Fibroblast of lung (primary cell): ENCODE measurements at regions not wholly inside any gene's neighbourhood (a gene's known extent, or its start where the extent isn't known, plus 50 kb on each side); places are given as distances from the start of the nearest gene placed in this dataset.

Source experiments
- DNase-seq, 2 donors: peaks; one replicate each; pipeline versions ENCODE4 v3.0.0 to v3.0.0-alpha.2; 2010; ENCODE audit warnings: low read depth in 2 of 2
- H2AFZ ChIP-seq: 2 replicates; pipeline ENCODE4 v1.5.1; 2012; ENCODE audit warnings: low read length, control low read depth, inconsistent platforms
- H3K27ac ChIP-seq: 2 replicates; pipeline ENCODE4 v1.5.1; 2011; ENCODE audit warnings: low read length, control low read depth; ENCODE audit not compliant: insufficient read depth
- H3K27me3 ChIP-seq: 2 replicates; pipeline ENCODE4 v1.5.1; 2011; ENCODE audit warnings: mild to moderate bottlenecking, low read length; ENCODE audit not compliant: control insufficient read depth, insufficient read depth
- H3K36me3 ChIP-seq: 2 replicates; pipeline ENCODE4 v1.5.1; 2011; ENCODE audit warnings: low read length; ENCODE audit not compliant: control insufficient read depth, insufficient read depth
- H3K4me1 ChIP-seq: 2 replicates; pipeline ENCODE4 v1.5.1; 2011; ENCODE audit warnings: low read length; ENCODE audit not compliant: control insufficient read depth, insufficient read depth; ENCODE audit errors: extremely low read depth
- H3K4me2 ChIP-seq: 2 replicates; pipeline ENCODE4 v1.5.1; 2011; ENCODE audit warnings: low read length, control low read depth; ENCODE audit not compliant: insufficient read depth; ENCODE audit errors: extremely low read depth
- H3K4me3 ChIP-seq, 4 experiments: fragments of 200-600 bp in 1 of 4; sonication (generic) in 1 of 4; replicated peaks in 1 of 4; 2 replicates each; pipeline ENCODE4 v1.5.1; 2011 to 2016; ENCODE audit warnings: low read length in 4 of 4, low read depth in 3 of 4, mild to moderate bottlenecking in 3 of 4, control low read depth in 2 of 4, inconsistent platforms in 1 of 4, mixed read lengths in 1 of 4; ENCODE audit not compliant: insufficient read depth in 1 of 4; ENCODE audit errors: control extremely low read depth in 1 of 4
- H3K79me2 ChIP-seq: 2 replicates; pipeline ENCODE4 v1.5.1; 2012; ENCODE audit warnings: mild to moderate bottlenecking, low read length, inconsistent platforms; ENCODE audit not compliant: control insufficient read depth, insufficient read depth
- H3K9ac ChIP-seq: 2 replicates; pipeline ENCODE4 v1.5.1; 2011; ENCODE audit warnings: mild to moderate bottlenecking, low read length, control low read depth; ENCODE audit not compliant: insufficient read depth
- H3K9me3 ChIP-seq: 2 replicates; pipeline ENCODE4 v1.5.1; 2012; ENCODE audit warnings: low read depth, low read length; ENCODE audit not compliant: control insufficient read depth, insufficient read depth
- H4K20me1 ChIP-seq: 2 replicates; pipeline ENCODE4 v1.5.1; 2011; ENCODE audit warnings: low read length; ENCODE audit not compliant: control insufficient read depth, insufficient read depth; ENCODE audit errors: extremely low read depth
- EZH2 ChIP-seq: IDR thresholded peaks from 2 replicates; pipeline ENCODE4 v1.5.1; 2012; ENCODE audit warnings: low read length, control low read depth, mild to moderate bottlenecking; ENCODE audit errors: missing control alignments
- TF ChIP-seq, protein P1 (sequence below), 2 donors: IDR thresholded peaks in 1 of 2; conservative IDR thresholded peaks in 1 of 2; 1 replicate in 1 of 2; 2 replicates in 1 of 2; pipeline ENCODE4 v1.5.1; 2011 to 2012; ENCODE audit warnings: low read length in 2 of 2, control low read depth in 1 of 2, inconsistent platforms in 1 of 2, low read depth in 1 of 2, mild to moderate bottlenecking in 1 of 2

DNA sequence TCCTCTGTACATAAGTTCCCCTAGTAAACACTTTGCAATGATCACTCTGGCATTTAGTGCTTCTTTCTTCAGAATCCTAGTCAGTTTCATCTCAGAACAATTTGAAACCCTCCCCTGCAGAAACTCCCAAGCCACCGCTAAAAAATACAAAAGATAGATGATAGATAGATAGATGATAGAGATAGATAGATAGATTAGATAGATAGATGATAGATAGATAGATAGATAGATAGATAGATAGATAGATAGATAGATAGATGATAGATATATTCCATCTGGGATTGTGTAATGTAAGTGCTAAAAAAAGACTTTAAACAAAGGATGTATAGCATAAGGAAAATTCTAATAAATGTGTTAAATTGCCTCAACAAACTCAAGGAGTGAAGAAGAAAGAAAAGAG lies 212.6 kb upstream of the POGK start:
- Histone ChIP-seq H3K36me3 (no peaks in the 10 kb centered on the region), H3K4me1 (no peaks in the 10 kb centered on the region), H3K27ac (no peak overlapping the region), H4K20me1 (no peaks in the 10 kb centered on the region), H3K27me3 (no peaks in the 10 kb centered on the region), H3K79me2 (no peaks in the 10 kb centered on the region), H3K9me3 (no peaks in the 10 kb centered on the region), H2AFZ (no peak overlapping the region), H3K9ac (no peak overlapping the region), H3K4me3 (no peak overlapping the region), H3K4me2 (no peak overlapping the region)
- DNase-seq = no peak
- TF ChIP-seq, protein P1, sequence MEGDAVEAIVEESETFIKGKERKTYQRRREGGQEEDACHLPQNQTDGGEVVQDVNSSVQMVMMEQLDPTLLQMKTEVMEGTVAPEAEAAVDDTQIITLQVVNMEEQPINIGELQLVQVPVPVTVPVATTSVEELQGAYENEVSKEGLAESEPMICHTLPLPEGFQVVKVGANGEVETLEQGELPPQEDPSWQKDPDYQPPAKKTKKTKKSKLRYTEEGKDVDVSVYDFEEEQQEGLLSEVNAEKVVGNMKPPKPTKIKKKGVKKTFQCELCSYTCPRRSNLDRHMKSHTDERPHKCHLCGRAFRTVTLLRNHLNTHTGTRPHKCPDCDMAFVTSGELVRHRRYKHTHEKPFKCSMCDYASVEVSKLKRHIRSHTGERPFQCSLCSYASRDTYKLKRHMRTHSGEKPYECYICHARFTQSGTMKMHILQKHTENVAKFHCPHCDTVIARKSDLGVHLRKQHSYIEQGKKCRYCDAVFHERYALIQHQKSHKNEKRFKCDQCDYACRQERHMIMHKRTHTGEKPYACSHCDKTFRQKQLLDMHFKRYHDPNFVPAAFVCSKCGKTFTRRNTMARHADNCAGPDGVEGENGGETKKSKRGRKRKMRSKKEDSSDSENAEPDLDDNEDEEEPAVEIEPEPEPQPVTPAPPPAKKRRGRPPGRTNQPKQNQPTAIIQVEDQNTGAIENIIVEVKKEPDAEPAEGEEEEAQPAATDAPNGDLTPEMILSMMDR (conservative IDR thresholded peaks at IDR 0.05 in 1 of 2, IDR thresholded peaks at IDR 0.05 in 1 of 2; ENCODE audit: low read depth in 1 of 2, low read length in 2 of 2) = no peak
- no peak for TF ChIP-seq EZH2

DNA sequence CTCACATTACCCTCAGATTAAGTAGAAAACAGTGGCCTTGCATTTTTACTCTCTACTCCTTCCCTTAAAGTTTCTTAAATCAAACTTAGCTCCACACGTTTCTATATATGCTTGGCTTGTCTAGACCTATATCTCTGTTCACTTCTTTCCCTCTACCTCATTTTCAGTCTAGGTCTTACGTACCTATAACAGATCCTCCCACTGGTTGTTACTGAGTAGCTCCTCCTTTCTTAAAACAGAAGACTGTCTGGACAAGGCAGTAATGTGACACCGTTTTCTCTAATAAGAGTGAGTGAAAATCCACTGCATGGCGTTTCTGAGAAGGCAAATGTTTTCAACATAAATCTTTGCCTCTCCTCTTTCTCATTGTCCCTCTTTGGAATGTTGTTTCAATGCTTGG lies 211.7 kb upstream of the POGK start:
- Histone ChIP-seq H3K9ac (no peak overlapping the region), H3K9me3 (no peaks in the 10 kb centered on the region), H2AFZ (no peak overlapping the region), H3K4me3 (no peak overlapping the region), H3K4me2 (no peak overlapping the region), H3K4me1 (no peaks in the 10 kb centered on the region), H3K36me3 (no peaks in the 10 kb centered on the region), H4K20me1 (no peaks in the 10 kb centered on the region), H3K79me2 (no peaks in the 10 kb centered on the region), H3K27me3 (no peaks in the 10 kb centered on the region), H3K27ac (no peak overlapping the region)
- TF ChIP-seq EZH2 = no peak
- TF ChIP-seq, protein P1 (conservative IDR thresholded peaks at IDR 0.05 in 1 of 2, IDR thresholded peaks at IDR 0.05 in 1 of 2; ENCODE audit: low read depth in 1 of 2, low read length in 2 of 2) = no peak
- no peak for DNase-seq

DNA sequence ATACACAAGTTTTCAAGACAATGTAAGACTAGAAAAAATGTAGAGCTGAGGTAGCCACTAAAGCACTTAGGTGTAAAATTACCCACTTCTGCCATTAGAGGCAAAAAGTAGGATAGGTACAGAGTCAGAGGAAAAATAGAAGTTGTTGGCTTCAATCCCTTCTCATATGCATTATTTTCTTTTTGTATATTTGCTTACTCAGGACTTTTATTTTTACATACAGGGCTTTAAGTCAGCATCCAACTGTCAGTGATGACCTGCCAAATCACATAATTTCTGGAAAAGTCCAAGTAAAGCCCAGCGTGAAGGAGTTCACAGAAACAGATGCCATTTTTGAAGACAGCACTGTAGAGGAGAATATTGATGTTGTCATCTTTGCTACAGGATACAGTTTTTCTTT lies 211.0 kb upstream of the POGK start:
- Histone ChIP-seq H3K4me3 (no peak overlapping the region), H3K4me1 (no peaks in the 10 kb centered on the region), H3K36me3 (no peaks in the 10 kb centered on the region), H3K4me2 (no peak overlapping the region), H3K9ac (no peak overlapping the region), H3K79me2 (no peaks in the 10 kb centered on the region), H3K27ac (no peak overlapping the region), H3K9me3 (no peaks in the 10 kb centered on the region), H2AFZ (no peak overlapping the region), H3K27me3 (no peaks in the 10 kb centered on the region), H4K20me1 (no peaks in the 10 kb centered on the region)
- TF ChIP-seq EZH2 = no peak
- TF ChIP-seq, protein P1 (conservative IDR thresholded peaks at IDR 0.05 in 1 of 2, IDR thresholded peaks at IDR 0.05 in 1 of 2; ENCODE audit: low read depth in 1 of 2, low read length in 2 of 2) = no peak
- no peak for DNase-seq
